CD14-positive monocyte (primary cell): ENCODE measurements at regions not wholly inside any gene's neighbourhood (a gene's known extent, or its start where the extent isn't known, plus 50 kb on each side); places are given as distances from the start of the nearest gene placed in this dataset.

Experiments used
- DNase-seq, 3 donors: peaks; one replicate each; pipeline ENCODE4 v3.0.0-alpha.2; 2011 to 2022
- H2AFZ ChIP-seq: 2 replicates; pipeline ENCODE4 v1.6.0; 2012; ENCODE audit warnings: mild to moderate bottlenecking, low read depth, low read length, inconsistent platforms; ENCODE audit not compliant: insufficient read depth, poor library complexity, severe bottlenecking
- H3K27ac ChIP-seq, 2 donors: 1 replicate in 1 of 2; 2 replicates in 1 of 2; pipeline ENCODE4 v1.5.1; 2012 to 2013; ENCODE audit warnings: low read length in 2 of 2, control low read depth in 1 of 2, inconsistent platforms in 1 of 2, low read depth in 1 of 2, mild to moderate bottlenecking in 1 of 2
- H3K27me3 ChIP-seq, 2 donors: one replicate each; pipeline versions ENCODE4 v1.6.0 to v1.6.1; 2011 to 2013; ENCODE audit warnings: low read length in 2 of 2; ENCODE audit not compliant: control insufficient read depth in 2 of 2, insufficient read depth in 2 of 2
- H3K36me3 ChIP-seq, 2 donors: replicated peaks in 1 of 2; 1 replicate in 1 of 2; 2 replicates in 1 of 2; pipeline versions ENCODE4 v1.5.1 to v1.6.1; 2012 to 2013; ENCODE audit warnings: low read length in 2 of 2, control low read depth in 1 of 2, inconsistent platforms in 1 of 2, mild to moderate bottlenecking in 1 of 2; ENCODE audit not compliant: insufficient read depth in 2 of 2, control insufficient read depth in 1 of 2
- H3K4me1 ChIP-seq, 2 donors: 1 replicate in 1 of 2; 2 replicates in 1 of 2; pipeline versions ENCODE4 v1.5.1 to v1.6.1; 2012 to 2013; ENCODE audit warnings: low read length in 2 of 2, control low read depth in 1 of 2, inconsistent platforms in 1 of 2, mild to moderate bottlenecking in 1 of 2, moderate library complexity in 1 of 2; ENCODE audit not compliant: insufficient read depth in 2 of 2, control insufficient read depth in 1 of 2
- H3K4me2 ChIP-seq: replicated peaks from 2 replicates; pipeline ENCODE3; 2012; ENCODE audit warnings: low read length, moderate library complexity, mild to moderate bottlenecking; ENCODE audit not compliant: poor library complexity, severe bottlenecking; ENCODE audit errors: extremely low read depth
- H3K4me3 ChIP-seq, 3 experiments: fragments of 200-600 bp in 1 of 3; sonication (generic) in 1 of 3; replicated peaks in 1 of 3; 1 replicate in 2 of 3; 2 replicates in 1 of 3; pipeline ENCODE4 v1.5.1; 2011 to 2013; ENCODE audit warnings: low read length in 3 of 3, mild to moderate bottlenecking in 3 of 3, control low read depth in 2 of 3, low read depth in 2 of 3, inconsistent platforms in 1 of 3, moderate library complexity in 1 of 3
- H3K79me2 ChIP-seq: 2 replicates; pipeline ENCODE4 v1.6.0; 2012; ENCODE audit warnings: mild to moderate bottlenecking, control low read depth, inconsistent platforms, low read length, moderate library complexity; ENCODE audit not compliant: insufficient read depth
- H3K9ac ChIP-seq: 2 replicates; pipeline ENCODE4 v1.6.0; 2017; ENCODE audit warnings: low read length, mild to moderate bottlenecking; ENCODE audit not compliant: insufficient read depth, poor library complexity, severe bottlenecking
- H3K9me3 ChIP-seq, 2 donors: replicated peaks in 1 of 2; 1 replicate in 1 of 2; 2 replicates in 1 of 2; pipeline versions ENCODE4 v1.5.1 to v1.6.1; 2012 to 2013; ENCODE audit warnings: low read length in 2 of 2, control low read depth in 1 of 2; ENCODE audit not compliant: control insufficient read depth in 1 of 2, insufficient read depth in 1 of 2
- H4K20me1 ChIP-seq: 2 replicates; pipeline ENCODE4 v1.6.0; 2012; ENCODE audit warnings: mild to moderate bottlenecking, low read length, control low read depth, moderate library complexity; ENCODE audit not compliant: insufficient read depth
- H3K27ac Mint-ChIP-seq, 7 donors: one replicate each; pipeline ENCODE4 v1.8.0; 2020; ENCODE audit warnings: mild to moderate bottlenecking in 7 of 7, mixed read lengths in 7 of 7, moderate library complexity in 6 of 7, inconsistent platforms in 2 of 7
- H3K27me3 Mint-ChIP-seq, 3 donors: one replicate each; pipeline ENCODE4 v1.8.0; 2021 to 2022; ENCODE audit warnings: low read depth in 3 of 3, mild to moderate bottlenecking in 3 of 3, mixed read lengths in 3 of 3, moderate library complexity in 3 of 3, inconsistent platforms in 1 of 3
- H3K36me3 Mint-ChIP-seq, 2 donors: one replicate each; pipeline ENCODE4 v1.8.0; 2020; ENCODE audit warnings: mixed read lengths in 2 of 2, inconsistent platforms in 1 of 2, mild to moderate bottlenecking in 1 of 2
- H3K4me1 Mint-ChIP-seq: one replicate; pipeline ENCODE4 v1.8.0; 2020; ENCODE audit warnings: mild to moderate bottlenecking, mixed read lengths
- H3K4me3 Mint-ChIP-seq, 2 donors: one replicate each; pipeline ENCODE4 v1.8.0; 2020; ENCODE audit warnings: mild to moderate bottlenecking in 2 of 2, mixed read lengths in 2 of 2, moderate library complexity in 1 of 2
- H3K9me3 Mint-ChIP-seq, 7 donors: one replicate each; pipeline ENCODE4 v1.8.0; 2020 to 2022; ENCODE audit warnings: mixed read lengths in 7 of 7, mild to moderate bottlenecking in 6 of 7, moderate library complexity in 6 of 7, inconsistent platforms in 2 of 7
- WGBS: methylation state at CpG from one replicate; pipeline ENCODE4 v1.1.5; 2013; ENCODE audit warnings: missing lambda C conversion rate; ENCODE audit not compliant: insufficient coverage; 5-methylcytosine and 5-hydroxymethylcytosine counted together
- intact Hi-C, 2 donors: fragments of 100-400 bp; cut with micrococcal nuclease; formaldehyde crosslinking; loops; one replicate each; pipeline versions ENCODE4 v1.15.0 to v1.15.1; 2023
- TF ChIP-seq, protein P1 (sequence below): fragments of 200-600 bp; IDR thresholded peaks from one replicate; pipeline ENCODE4 v1.8.0; 2022; ENCODE audit warnings: antibody characterized with exemption, mild to moderate bottlenecking

DNA sequence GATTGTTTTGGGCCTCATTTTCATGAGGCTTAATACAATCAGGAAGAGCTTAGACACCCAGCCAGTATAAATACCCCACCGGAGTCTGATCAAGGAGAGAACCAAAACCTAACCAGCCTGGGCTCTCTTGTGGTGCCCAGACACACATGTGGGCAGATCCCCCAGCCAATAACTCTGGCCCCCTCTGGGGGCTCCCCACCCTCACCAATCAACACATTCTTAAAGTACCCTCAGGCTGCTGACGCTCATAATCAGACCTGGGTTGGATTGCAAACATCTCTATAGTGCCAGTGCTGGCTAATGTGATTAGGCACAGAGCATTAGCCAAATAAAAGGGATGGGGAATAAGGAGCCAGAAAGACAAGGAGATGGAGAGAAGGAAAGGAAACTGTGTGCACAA, 329.6 kb downstream of the BCL11A start:
- no peak overlapping the region for H3K9ac ChIP-seq
- no peaks in the 10 kb centered on the region for H3K36me3 Mint-ChIP-seq
- no peak overlapping the region for H3K4me2 ChIP-seq
- peaks cover 2% of the 10 kb centered on the region for H3K4me1 Mint-ChIP-seq
- no peaks in the 10 kb centered on the region for H3K79me2 ChIP-seq
- 83% methylated on average over 2 of the region's 2 CpGs for WGBS
- no peaks in the 10 kb centered on the region for H4K20me1 ChIP-seq
- H3K4me3 ChIP-seq, result no peak overlapping the region
- H3K4me1 ChIP-seq, result no peaks in the 10 kb centered on the region
- H2AFZ ChIP-seq, result no peak overlapping the region
- DNase-seq, result no peak
- TF ChIP-seq, protein P1, sequence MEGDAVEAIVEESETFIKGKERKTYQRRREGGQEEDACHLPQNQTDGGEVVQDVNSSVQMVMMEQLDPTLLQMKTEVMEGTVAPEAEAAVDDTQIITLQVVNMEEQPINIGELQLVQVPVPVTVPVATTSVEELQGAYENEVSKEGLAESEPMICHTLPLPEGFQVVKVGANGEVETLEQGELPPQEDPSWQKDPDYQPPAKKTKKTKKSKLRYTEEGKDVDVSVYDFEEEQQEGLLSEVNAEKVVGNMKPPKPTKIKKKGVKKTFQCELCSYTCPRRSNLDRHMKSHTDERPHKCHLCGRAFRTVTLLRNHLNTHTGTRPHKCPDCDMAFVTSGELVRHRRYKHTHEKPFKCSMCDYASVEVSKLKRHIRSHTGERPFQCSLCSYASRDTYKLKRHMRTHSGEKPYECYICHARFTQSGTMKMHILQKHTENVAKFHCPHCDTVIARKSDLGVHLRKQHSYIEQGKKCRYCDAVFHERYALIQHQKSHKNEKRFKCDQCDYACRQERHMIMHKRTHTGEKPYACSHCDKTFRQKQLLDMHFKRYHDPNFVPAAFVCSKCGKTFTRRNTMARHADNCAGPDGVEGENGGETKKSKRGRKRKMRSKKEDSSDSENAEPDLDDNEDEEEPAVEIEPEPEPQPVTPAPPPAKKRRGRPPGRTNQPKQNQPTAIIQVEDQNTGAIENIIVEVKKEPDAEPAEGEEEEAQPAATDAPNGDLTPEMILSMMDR, result no peak
- H3K9me3 ChIP-seq, result no peaks in the 10 kb centered on the region
- no peak overlapping the region for H3K27ac Mint-ChIP-seq
- peaks cover 0 to 5% (median 0%) of the 10 kb centered on the region in 7 donors for H3K9me3 Mint-ChIP-seq
- H3K27ac ChIP-seq, result no peak overlapping the region
- H3K27me3 Mint-ChIP-seq, result peaks cover 0 to 2% (median 1%) of the 10 kb centered on the region in 3 donors
- no peak overlapping the region for H3K4me3 Mint-ChIP-seq
- no peaks in the 10 kb centered on the region for H3K27me3 ChIP-seq
- intact Hi-C loops, result no loop called here
- no peaks in the 10 kb centered on the region for H3K36me3 ChIP-seq

DNA sequence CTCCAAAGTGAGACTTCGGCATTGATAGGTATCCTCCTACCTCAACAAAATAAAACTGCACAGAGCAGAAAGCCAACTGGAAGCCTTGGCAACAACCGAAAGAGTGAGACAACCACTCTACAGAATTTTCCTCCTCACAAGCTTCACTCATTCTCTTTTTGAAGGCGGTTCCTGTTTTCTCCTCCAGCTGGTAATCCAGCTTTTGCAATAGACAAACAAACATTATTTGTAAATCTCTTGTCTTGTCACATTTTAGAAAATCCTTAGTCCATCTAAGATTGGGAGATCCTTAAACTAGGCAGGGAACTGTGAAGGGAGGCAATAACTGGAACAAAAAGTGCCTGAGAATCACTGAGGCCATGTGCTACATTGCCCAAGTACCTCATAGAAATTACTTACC, 332.4 kb downstream of the BCL11A start:
- Histone ChIP-seq H2AFZ (no peak overlapping the region), H3K9ac (no peak overlapping the region), H3K4me2 (no peak overlapping the region), H4K20me1 (no peaks in the 10 kb centered on the region), H3K36me3 (no peaks in the 10 kb centered on the region), H3K27ac (no peak overlapping the region), H3K9me3 (no peaks in the 10 kb centered on the region), H3K4me3 (no peak overlapping the region), H3K4me1 (no peaks in the 10 kb centered on the region), H3K27me3 (no peaks in the 10 kb centered on the region), H3K79me2 (no peaks in the 10 kb centered on the region)
- no peak for DNase-seq
- H3K9me3 Mint-ChIP-seq, result no peaks in the 10 kb centered on the region
- no peaks in the 10 kb centered on the region for H3K36me3 Mint-ChIP-seq
- 94% methylated on average over 2 of the region's 3 CpGs for WGBS
- no peak overlapping the region for H3K27ac Mint-ChIP-seq
- H3K27me3 Mint-ChIP-seq, result peaks cover 0 to 1% (median 0%) of the 10 kb centered on the region in 3 donors
- H3K4me3 Mint-ChIP-seq, result no peak overlapping the region
- H3K4me1 Mint-ChIP-seq, result peaks cover 4% of the 10 kb centered on the region
- TF ChIP-seq, protein P1, result no peak
- intact Hi-C loops, result no loop called here
